Stimulated activated CD4-positive, alpha-beta T cell treated with anti-CD3 and anti-CD28 coated beads, Interleukin-1b, Interleukin-23, amount 100 ng/mL, for 1 hour (primary cell): ENCODE measurements at regions not wholly inside any gene's neighbourhood (a gene's known extent, or its start where the extent isn't known, plus 50 kb on each side); places are given as distances from the start of the nearest gene placed in this dataset.
"Not testable (repeated sequence)": the region's sequence is repeated elsewhere in the genome, so short reads cannot be mapped to it uniquely, and the experiment has no call there.

Experiments used
- DNase-seq, 2 donors: peaks; one replicate each; pipeline ENCODE4 v3.0.0-alpha.2; 2020; ENCODE audit warnings: low read depth in 2 of 2

GRCh38 chr6:27678469-27678868, 205.6 kb upstream of the ZNF184 start:
- DNase-seq = no peak

- no peak for DNase-seq
Observed at GRCh38 chr6:27674882-27675281, 202.0 kb upstream of the ZNF184 start.

DNA sequence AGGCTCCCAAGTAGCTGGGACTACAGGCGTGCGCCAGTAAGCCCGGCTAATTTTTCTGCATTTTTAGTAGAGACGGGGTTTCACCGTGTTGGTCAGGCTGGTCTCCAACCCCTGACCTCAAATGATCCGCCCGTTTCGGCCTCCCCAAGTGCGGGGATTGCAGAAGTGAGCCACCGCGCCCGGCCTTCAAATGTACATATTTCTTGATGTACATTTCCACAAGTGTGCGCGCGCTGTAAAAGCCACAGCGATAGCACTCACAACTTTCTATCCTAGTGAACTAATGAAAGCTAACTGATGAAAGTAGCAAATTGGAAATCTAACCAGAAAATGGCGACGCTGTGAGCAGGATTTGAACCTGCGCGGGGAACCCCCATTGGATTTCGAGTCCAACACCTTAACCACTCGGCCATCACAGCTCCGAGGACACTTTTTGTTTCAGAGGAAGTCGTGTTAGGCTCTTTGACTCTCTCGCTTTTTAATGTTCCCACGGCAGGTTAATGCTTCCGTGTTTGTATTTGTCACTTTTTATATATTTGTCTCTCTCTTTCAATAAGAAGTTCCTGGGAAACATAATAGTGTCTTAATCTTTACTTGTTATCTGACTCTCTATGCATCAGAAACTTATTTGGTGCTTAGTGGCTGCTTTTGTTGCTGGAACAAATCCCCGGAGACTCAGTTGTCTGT, 199.4 kb upstream of the ZNF184 start:
- no peak for DNase-seq

GRCh38 chr6:27669624-27670301, 196.9 kb upstream of the ZNF184 start:
- no peak for DNase-seq

DNA sequence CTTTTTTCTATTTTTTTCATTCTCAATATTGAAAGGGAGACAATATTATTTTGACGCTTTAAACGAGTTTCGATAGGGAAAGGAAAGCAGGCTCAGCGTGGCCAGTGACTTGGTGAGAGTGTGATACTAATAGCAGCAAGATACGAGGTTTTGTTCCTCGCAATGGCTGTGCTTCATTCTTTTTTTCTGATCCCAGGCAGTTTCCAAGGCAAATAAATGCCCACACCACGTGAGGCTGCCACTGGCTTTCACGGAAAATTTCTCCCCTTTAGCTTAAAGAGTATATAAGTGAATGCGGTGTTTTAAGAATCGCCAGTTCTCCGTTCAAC, 196.4 kb upstream of the ZNF184 start:
- DNase-seq = no peak

- peak in 1 of 2 donors; percentile 27 for DNase-seq
Observed at GRCh38 chr6:27668442-27669294, 195.8 kb upstream of the ZNF184 start.

DNA sequence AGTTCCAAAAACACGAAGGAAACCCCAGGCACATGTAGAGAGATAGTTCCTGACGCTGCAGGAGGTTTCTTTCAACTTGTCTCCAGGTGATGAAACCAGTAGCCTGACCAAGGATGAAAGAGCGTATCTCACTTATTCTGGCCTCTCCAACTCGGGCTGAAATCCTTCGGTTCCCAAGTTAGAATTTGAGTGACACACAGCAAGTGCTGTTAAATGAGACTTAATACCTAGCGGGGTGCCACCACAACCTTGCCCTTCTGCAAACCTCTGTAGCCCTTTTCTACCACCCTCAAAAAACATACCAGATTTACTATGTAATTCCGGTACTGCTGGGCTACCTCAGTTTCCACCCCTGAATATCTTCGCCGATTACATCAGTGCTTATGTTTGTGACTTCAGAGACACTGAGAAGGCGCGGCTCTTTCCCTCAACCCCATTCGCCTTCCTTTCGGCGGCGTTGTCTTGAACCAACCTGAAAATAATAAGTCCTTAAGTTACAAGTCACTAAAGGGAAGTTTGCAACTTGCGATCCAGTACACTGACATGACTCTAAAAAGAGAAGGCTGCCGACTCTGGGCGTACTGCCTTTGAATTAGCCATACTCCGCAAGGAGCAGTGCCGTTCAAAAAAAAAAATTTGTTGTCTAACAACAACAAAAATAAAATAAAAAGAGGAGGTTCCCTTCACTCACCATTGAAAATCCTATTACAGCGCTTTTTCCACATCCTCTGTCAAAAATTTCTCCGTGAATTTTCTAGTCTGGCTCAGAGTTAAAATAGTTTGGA, 194.9 kb upstream of the ZNF184 start:
- DNase-seq = no peak

DNA sequence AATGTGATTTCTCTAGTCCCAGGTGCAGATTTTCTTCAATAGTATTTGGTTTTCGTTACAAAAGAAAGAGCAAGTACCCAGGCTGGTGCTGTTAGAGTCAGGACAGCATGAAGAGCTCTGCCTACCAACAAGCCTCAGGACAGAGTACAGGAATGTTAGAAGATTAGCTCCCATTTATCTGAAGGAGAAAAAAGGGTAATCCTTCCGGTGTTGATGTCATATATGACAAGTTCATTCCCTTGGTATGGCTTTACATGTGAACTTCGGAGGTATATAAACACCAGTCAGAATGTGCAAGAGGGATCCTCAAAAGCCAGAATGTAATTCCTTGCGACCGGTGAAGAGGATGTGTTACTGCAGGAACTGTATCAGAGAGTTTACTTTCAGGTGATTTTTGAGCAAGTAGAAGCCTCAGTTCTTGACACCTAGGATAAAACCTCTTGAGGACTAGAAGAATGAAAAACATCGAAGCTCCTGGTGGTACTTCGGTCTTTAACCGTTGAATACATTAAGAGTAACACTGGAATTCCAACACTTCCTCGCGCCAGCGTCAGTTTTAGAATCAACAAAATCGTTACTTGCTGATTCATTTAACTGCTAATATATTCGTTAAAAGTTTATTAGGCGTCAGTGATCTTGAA, 194.2 kb upstream of the ZNF184 start:
- no peak for DNase-seq

GRCh38 chr6:27662769-27663168, 189.9 kb upstream of the ZNF184 start:
- DNase-seq = no peak

- not testable (repeated sequence) for DNase-seq
Observed at GRCh38 chr6:27662212-27662611, 189.3 kb upstream of the ZNF184 start.

GRCh38 chr6:27653143-27653825, 180.4 kb upstream of the ZNF184 start:
- not testable (repeated sequence) for DNase-seq

GRCh38 chr6:27651371-27651732, 178.4 kb upstream of the ZNF184 start:
- no peak for DNase-seq

GRCh38 chr6:27650620-27651370, 177.9 kb upstream of the ZNF184 start:
- DNase-seq = no peak

- no peak for DNase-seq
Observed at GRCh38 chr6:27644528-27644927, 171.6 kb upstream of the ZNF184 start.

DNA sequence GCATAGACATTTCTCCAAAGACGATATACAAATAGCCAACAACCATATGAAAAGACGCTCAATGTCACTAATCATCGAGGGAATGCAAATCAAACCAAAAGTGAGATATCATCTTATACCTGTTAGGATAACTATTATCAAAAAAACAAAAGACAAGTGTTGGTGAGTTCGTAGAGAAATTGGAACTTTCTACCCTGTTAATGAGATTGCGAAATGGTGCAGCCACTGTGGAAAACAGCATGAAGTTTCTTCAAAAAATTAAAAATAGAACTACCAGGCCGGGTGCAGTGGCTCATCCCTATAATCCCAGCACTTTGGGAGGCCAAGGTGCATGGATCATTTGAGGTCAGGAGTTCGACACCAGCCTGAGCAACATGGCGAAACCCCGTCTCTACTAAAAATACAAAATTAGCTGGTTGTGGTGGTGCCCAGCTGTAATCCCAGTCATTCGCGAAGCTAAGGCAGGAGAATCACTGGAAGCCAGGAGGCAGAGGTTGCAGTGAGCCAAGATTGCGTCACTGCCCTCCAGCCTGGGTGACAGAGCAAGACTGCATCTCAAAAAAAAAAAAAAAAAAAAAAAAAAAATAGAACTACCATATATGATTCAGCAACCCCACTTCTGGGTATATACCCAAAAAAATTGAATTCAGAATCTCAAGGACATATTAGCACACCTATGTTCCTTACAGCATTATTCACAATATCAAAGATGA, 170.0 kb upstream of the ZNF184 start:
- no peak for DNase-seq

- not testable (repeated sequence) for DNase-seq
Observed at GRCh38 chr6:27635886-27636285, 163.0 kb upstream of the ZNF184 start.

DNA sequence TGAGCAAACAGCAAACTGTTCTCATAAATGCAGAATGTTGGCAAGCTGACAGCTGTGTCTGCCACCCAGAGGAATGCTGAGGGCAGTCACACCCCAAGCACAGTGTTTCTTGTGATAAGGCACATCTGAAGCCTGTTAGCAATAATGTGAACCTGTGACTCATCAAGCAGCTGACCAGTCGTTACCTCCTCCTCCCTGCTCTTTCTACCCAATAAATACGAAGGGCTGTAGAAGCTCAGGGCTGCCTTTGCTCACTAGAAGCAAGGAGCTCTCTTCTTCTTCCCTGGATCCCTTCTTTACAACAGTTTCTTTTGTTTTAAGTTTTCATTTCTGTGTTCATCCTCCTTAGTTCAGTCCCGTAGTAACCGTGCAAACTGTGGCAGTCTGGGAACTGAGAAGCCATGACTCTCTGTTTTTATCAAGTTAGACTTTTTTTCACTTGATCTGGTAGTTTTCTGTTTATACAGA, 160.3 kb upstream of the ZNF184 start:
- not testable (repeated sequence) for DNase-seq

- no peak for DNase-seq
Observed at GRCh38 chr6:27631609-27631916, 158.7 kb upstream of the ZNF184 start.
